ENCODE measurements at regions not wholly inside any gene's neighbourhood (a gene's known extent, or its start where the extent isn't known, plus 50 kb on each side); places are given as distances from the start of the nearest gene placed in this dataset.

DNA sequence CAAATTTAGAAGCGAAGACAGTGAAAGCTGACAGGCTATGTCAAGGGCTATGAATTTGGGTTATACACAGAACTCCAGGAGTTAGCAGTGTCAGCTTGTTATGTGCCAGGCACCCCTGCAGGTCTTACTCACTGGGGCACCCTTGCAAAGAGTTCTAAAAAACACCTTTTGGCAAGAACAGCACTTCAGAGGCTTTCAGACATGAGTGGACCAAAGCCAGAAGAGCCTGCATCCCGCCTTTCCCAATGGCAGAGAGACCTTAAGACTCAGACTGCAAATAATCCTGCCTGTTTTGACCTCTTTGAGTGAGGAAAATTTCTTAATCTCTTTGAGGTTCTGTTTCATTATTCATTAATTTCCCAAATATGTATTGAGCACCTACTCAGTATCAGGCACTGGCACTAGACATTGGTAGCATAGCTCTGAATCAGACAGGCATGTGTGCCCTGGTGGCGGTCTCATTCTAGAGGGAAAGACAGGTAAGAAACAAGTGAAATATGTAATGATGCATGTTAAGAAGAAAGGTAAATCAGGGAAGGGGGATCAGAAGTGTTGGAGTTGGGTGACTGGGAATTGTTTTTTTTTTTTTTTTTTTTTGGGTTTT lies 280.0 kb downstream of the KBTBD8 start:
- TF ChIP-seq, protein P1, sequence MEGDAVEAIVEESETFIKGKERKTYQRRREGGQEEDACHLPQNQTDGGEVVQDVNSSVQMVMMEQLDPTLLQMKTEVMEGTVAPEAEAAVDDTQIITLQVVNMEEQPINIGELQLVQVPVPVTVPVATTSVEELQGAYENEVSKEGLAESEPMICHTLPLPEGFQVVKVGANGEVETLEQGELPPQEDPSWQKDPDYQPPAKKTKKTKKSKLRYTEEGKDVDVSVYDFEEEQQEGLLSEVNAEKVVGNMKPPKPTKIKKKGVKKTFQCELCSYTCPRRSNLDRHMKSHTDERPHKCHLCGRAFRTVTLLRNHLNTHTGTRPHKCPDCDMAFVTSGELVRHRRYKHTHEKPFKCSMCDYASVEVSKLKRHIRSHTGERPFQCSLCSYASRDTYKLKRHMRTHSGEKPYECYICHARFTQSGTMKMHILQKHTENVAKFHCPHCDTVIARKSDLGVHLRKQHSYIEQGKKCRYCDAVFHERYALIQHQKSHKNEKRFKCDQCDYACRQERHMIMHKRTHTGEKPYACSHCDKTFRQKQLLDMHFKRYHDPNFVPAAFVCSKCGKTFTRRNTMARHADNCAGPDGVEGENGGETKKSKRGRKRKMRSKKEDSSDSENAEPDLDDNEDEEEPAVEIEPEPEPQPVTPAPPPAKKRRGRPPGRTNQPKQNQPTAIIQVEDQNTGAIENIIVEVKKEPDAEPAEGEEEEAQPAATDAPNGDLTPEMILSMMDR (IDR thresholded peaks at IDR 0.05): no peak
- no peak for TF ChIP-seq POLR2A (IDR thresholded peaks at IDR 0.05)
